ENCODE measurements at regions not wholly inside any gene's neighbourhood (a gene's known extent, or its start where the extent isn't known, plus 50 kb on each side); places are given as distances from the start of the nearest gene placed in this dataset.

DNA sequence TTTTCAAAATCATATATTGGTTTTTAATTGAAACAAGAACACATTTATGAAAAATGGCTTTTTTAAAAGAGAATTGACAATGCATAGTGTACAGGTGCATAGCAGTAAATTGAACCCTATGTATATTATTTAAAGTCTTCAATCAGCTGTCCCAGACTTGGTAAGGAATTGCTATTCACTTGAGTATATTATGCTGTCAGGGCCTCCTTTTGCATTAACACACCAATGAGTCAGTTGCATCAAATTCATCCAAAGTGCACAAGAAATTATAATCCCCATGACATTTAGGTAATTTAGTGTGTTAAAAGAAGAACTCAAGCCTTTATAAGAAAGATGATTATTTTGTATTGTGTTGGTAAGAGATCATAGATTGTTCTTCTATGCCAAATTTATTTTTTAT lies 748.8 kb upstream of the RIOK2 start:
- no peaks in the 10 kb centered on the region for H3K4me1 Mint-ChIP-seq (ENCODE audit: unreplicated experiment)
- H3K9me3 Mint-ChIP-seq: no peaks in the 10 kb centered on the region
- no peaks in the 10 kb centered on the region for H3K27me3 Mint-ChIP-seq
- no peaks in the 10 kb centered on the region for H3K36me3 Mint-ChIP-seq
- TF ChIP-seq, protein P1, sequence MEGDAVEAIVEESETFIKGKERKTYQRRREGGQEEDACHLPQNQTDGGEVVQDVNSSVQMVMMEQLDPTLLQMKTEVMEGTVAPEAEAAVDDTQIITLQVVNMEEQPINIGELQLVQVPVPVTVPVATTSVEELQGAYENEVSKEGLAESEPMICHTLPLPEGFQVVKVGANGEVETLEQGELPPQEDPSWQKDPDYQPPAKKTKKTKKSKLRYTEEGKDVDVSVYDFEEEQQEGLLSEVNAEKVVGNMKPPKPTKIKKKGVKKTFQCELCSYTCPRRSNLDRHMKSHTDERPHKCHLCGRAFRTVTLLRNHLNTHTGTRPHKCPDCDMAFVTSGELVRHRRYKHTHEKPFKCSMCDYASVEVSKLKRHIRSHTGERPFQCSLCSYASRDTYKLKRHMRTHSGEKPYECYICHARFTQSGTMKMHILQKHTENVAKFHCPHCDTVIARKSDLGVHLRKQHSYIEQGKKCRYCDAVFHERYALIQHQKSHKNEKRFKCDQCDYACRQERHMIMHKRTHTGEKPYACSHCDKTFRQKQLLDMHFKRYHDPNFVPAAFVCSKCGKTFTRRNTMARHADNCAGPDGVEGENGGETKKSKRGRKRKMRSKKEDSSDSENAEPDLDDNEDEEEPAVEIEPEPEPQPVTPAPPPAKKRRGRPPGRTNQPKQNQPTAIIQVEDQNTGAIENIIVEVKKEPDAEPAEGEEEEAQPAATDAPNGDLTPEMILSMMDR (conservative IDR thresholded peaks at IDR 0.05): no peak
- H3K27ac Mint-ChIP-seq: no peak overlapping the region
- no peak overlapping the region for H3K4me3 Mint-ChIP-seq
- no peak for DNase-seq (ENCODE audit: extremely low spot score, unreplicated experiment)

DNA sequence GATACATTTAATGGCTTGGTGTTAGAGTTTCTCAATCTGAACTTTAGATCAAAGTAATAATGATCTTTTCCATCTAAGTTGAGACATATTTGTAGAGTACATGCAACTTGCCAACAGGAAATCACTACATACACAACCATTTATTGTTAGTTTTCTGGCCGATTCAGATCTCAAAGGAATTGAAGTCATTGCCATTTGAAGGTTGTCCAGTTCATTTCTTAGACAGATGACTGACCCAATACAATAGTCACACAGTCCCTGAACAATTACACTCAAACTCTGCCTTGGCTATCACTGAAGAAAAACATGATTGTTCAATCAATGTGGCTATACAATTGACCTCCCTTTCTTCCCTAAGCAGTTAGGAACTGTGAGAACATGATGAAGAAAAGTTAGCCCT lies 753.2 kb upstream of the RIOK2 start:
- Mint-ChIP-seq H3K4me3 (no peak overlapping the region), H3K9me3 (no peaks in the 10 kb centered on the region), H3K27me3 (no peaks in the 10 kb centered on the region), H3K4me1 (ENCODE audit: unreplicated experiment) (no peaks in the 10 kb centered on the region), H3K36me3 (no peaks in the 10 kb centered on the region), H3K27ac (no peak overlapping the region)
- TF ChIP-seq, protein P1 (conservative IDR thresholded peaks at IDR 0.05): no peak
- no peak for DNase-seq (ENCODE audit: extremely low spot score, unreplicated experiment)

DNA sequence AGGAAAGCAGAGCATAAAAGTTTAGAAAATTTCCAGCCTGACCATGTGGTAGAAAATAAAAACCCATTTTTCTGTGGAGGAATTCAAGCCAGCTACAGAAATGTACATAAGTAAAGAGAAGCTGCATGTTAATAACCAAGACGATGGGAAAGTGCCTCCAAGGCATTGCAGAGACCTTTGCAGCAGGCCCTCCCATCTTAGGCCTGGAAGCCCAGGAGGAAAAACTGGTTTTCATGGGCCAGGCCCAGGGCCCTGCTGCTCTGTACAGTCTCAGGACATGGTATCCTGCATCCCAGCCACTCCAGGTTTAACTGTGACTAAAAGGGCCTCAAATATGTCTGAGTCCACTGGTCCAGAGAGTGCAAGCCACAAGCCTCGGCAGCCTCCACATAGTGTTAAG lies 754.8 kb upstream of the RIOK2 start:
- Mint-ChIP-seq H3K27ac (no peak overlapping the region), H3K36me3 (no peaks in the 10 kb centered on the region), H3K9me3 (no peaks in the 10 kb centered on the region), H3K4me1 (ENCODE audit: unreplicated experiment) (no peaks in the 10 kb centered on the region), H3K4me3 (no peak overlapping the region), H3K27me3 (no peaks in the 10 kb centered on the region)
- DNase-seq (ENCODE audit: extremely low spot score, unreplicated experiment): no peak
- TF ChIP-seq, protein P1 (conservative IDR thresholded peaks at IDR 0.05): no peak

DNA sequence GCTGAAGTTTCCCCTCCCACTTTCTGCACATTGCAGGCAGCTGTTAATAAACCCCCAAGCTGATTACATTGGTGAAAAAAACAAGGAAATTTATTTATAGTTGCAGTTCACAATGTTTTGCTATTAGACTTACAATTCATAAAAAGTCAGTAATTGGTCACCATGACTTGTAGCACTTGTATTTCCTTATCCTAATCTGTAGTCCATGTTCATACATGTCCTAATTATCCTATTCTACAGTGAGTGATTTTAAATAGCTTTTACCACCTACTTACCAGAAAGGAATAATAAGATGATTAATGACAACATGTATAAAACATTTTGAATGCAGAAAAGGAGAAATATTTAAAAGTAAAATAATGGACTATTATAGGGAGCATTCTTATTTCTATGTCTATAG lies 760.0 kb upstream of the RIOK2 start:
- DNase-seq (ENCODE audit: extremely low spot score, unreplicated experiment): no peak
- Mint-ChIP-seq H3K9me3 (no peaks in the 10 kb centered on the region), H3K27me3 (no peaks in the 10 kb centered on the region), H3K36me3 (no peaks in the 10 kb centered on the region), H3K4me3 (no peak overlapping the region), H3K4me1 (ENCODE audit: unreplicated experiment) (no peaks in the 10 kb centered on the region), H3K27ac (no peak overlapping the region)
- TF ChIP-seq, protein P1 (conservative IDR thresholded peaks at IDR 0.05): no peak

DNA sequence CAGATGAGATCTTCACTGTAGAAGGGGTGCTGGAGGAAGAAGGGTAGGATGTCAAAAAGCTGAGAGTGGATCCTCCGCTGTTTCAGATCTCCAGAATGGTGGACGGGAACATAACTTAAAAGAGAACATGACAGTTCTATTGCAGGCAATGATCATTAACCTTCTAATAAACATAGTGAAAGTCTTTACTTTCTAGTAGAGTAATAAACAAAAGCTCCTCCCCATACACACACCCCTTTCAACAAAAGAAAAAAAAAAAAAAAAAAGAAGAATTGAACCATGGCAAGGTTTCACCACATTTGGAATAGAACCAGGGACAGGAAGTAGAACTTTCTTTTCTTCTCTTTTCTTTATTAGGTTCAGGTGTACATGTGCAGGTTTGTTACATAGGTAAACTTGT lies 768.1 kb upstream of the RIOK2 start:
- Mint-ChIP-seq H3K27me3 (no peaks in the 10 kb centered on the region), H3K4me1 (ENCODE audit: unreplicated experiment) (no peaks in the 10 kb centered on the region), H3K9me3 (no peaks in the 10 kb centered on the region), H3K27ac (no peak overlapping the region), H3K36me3 (no peaks in the 10 kb centered on the region), H3K4me3 (no peak overlapping the region)
- DNase-seq (ENCODE audit: extremely low spot score, unreplicated experiment): no peak
- TF ChIP-seq, protein P1 (conservative IDR thresholded peaks at IDR 0.05): no peak

DNA sequence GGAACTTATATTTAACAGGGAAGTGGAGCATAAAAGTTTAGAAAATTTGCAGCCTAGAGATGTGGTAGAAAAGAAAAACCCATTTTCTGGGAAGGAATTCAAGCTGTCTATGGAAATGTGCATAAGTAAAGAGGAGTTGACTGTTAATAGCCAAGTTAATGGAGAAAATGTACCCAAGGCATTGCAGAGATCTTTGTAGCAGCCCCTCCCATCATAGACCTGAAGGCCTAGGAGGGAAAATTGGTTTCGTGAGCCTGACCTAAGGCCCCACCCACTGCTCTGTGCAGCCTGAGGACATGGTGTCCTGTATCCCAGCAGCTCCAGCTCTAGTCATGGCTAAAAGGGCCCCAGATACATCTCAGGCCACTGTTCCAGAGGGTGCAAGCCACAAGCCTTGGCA lies 772.4 kb upstream of the RIOK2 start:
- H3K27me3 Mint-ChIP-seq: no peaks in the 10 kb centered on the region
- no peak overlapping the region for H3K4me3 Mint-ChIP-seq
- no peak for DNase-seq (ENCODE audit: extremely low spot score, unreplicated experiment)
- H3K36me3 Mint-ChIP-seq: no peaks in the 10 kb centered on the region
- H3K4me1 Mint-ChIP-seq (ENCODE audit: unreplicated experiment): no peaks in the 10 kb centered on the region
- TF ChIP-seq, protein P1 (conservative IDR thresholded peaks at IDR 0.05): no peak
- no peaks in the 10 kb centered on the region for H3K9me3 Mint-ChIP-seq
- no peak overlapping the region for H3K27ac Mint-ChIP-seq
